H9 (cell line): ENCODE measurements at regions not wholly inside any gene's neighbourhood (a gene's known extent, or its start where the extent isn't known, plus 50 kb on each side); places are given as distances from the start of the nearest gene placed in this dataset.

Experiments
- DNase-seq: peaks from one replicate; pipeline ENCODE4 v3.0.0-alpha.2; 2017
- H2AFZ ChIP-seq: one replicate; pipeline ENCODE4 v1.6.1; 2013; ENCODE audit warnings: mild to moderate bottlenecking, low read length, control low read depth, moderate library complexity
- H2AK5ac ChIP-seq: 2 replicates; pipeline ENCODE4 v1.6.1; 2013; ENCODE audit warnings: low read length, control low read depth, mixed read lengths; ENCODE audit not compliant: insufficient read length
- H2BK120ac ChIP-seq: one replicate; pipeline ENCODE4 v1.6.1; 2013; ENCODE audit warnings: low read depth, mild to moderate bottlenecking, low read length, control low read depth, inconsistent platforms; ENCODE audit not compliant: poor library complexity, severe bottlenecking
- H2BK12ac ChIP-seq: 2 replicates; pipeline ENCODE4 v1.6.1; 2013; ENCODE audit warnings: low read length, control low read depth, mixed read lengths, low read depth; ENCODE audit not compliant: insufficient read length
- H2BK15ac ChIP-seq: 2 replicates; pipeline ENCODE4 v1.6.1; 2013; ENCODE audit warnings: low read depth, low read length, control low read depth
- H2BK20ac ChIP-seq: one replicate; pipeline ENCODE4 v1.6.1; 2013; ENCODE audit warnings: low read depth, mild to moderate bottlenecking, low read length, control low read depth, inconsistent platforms; ENCODE audit not compliant: poor library complexity, severe bottlenecking
- H2BK5ac ChIP-seq: 2 replicates; pipeline ENCODE4 v1.6.1; 2013; ENCODE audit warnings: low read length, control low read depth, mixed read lengths; ENCODE audit not compliant: insufficient read length
- H3K14ac ChIP-seq: 2 replicates; pipeline ENCODE4 v1.6.1; 2013; ENCODE audit warnings: low read length, control low read depth; ENCODE audit not compliant: insufficient read depth
- H3K18ac ChIP-seq: 2 replicates; pipeline ENCODE4 v1.6.1; 2013; ENCODE audit warnings: low read depth, mild to moderate bottlenecking, mixed read lengths, low read length, control low read depth; ENCODE audit not compliant: insufficient read length
- H3K23ac ChIP-seq: 2 replicates; pipeline ENCODE4 v1.6.1; 2013; ENCODE audit warnings: low read length, control low read depth, mixed read lengths, low read depth; ENCODE audit not compliant: insufficient read length
- H3K23me2 ChIP-seq: 2 replicates; pipeline ENCODE4 v1.6.1; 2013; ENCODE audit warnings: low read depth, mild to moderate bottlenecking, mixed read lengths, low read length, control low read depth; ENCODE audit not compliant: insufficient read length, poor library complexity, severe bottlenecking
- H3K27ac ChIP-seq: 2 replicates; pipeline ENCODE4 v1.5.1; 2013; ENCODE audit warnings: low read length, control low read depth, mixed read lengths, low read depth; ENCODE audit not compliant: insufficient read length
- H3K27me3 ChIP-seq: 2 replicates; pipeline ENCODE4 v1.6.1; 2013; ENCODE audit warnings: low read length, control low read depth, inconsistent platforms; ENCODE audit not compliant: insufficient read depth
- H3K4ac ChIP-seq: 2 replicates; pipeline ENCODE4 v1.6.1; 2013; ENCODE audit warnings: low read depth, mild to moderate bottlenecking, control low read depth, inconsistent platforms, low read length, moderate library complexity
- H3K4me1 ChIP-seq: 2 replicates; pipeline ENCODE4 v1.6.1; 2013; ENCODE audit warnings: low read length, control low read depth, inconsistent platforms; ENCODE audit not compliant: insufficient read depth
- H3K4me2 ChIP-seq: 2 replicates; pipeline ENCODE4 v1.6.1; 2013; ENCODE audit warnings: low read length, control low read depth, mixed read lengths; ENCODE audit not compliant: insufficient read length, insufficient read depth
- H3K56ac ChIP-seq: 2 replicates; pipeline ENCODE4 v1.6.1; 2013; ENCODE audit warnings: low read depth, mild to moderate bottlenecking, mixed read lengths, low read length, control low read depth; ENCODE audit not compliant: insufficient read length
- H3K79me1 ChIP-seq: 2 replicates; pipeline ENCODE4 v1.6.1; 2013; ENCODE audit warnings: low read depth, mild to moderate bottlenecking, moderate library complexity, low read length, control low read depth, inconsistent platforms; ENCODE audit not compliant: insufficient read depth, poor library complexity, severe bottlenecking
- H3K79me2 ChIP-seq: 2 replicates; pipeline ENCODE4 v1.6.1; 2013; ENCODE audit warnings: low read length, control low read depth, inconsistent platforms; ENCODE audit not compliant: insufficient read depth
- H3K9ac ChIP-seq: 2 replicates; pipeline ENCODE4 v1.6.1; 2013; ENCODE audit warnings: low read length, control low read depth, mixed read lengths; ENCODE audit not compliant: insufficient read length; ENCODE audit errors: extremely low read depth
- H3K9me3 ChIP-seq: one replicate; pipeline ENCODE4 v1.6.1; 2013; ENCODE audit warnings: low read depth, low read length, inconsistent platforms; ENCODE audit not compliant: control insufficient read depth
- H3T11ph ChIP-seq: one replicate; pipeline ENCODE4 v1.6.1; 2013; ENCODE audit warnings: mild to moderate bottlenecking, low read length, control low read depth, inconsistent platforms
- H4K20me1 ChIP-seq: one replicate; pipeline ENCODE4 v1.6.1; 2013; ENCODE audit not compliant: control insufficient read depth, insufficient read length, insufficient read depth
- H4K5ac ChIP-seq: 2 replicates; pipeline ENCODE4 v1.6.1; 2013; ENCODE audit warnings: low read depth, mild to moderate bottlenecking, mixed read lengths, low read length, control low read depth; ENCODE audit not compliant: insufficient read length
- H4K8ac ChIP-seq: replicated peaks from 2 replicates; pipeline ENCODE4 v1.6.1; 2013; ENCODE audit warnings: low read length, control low read depth, mixed read lengths, low read depth; ENCODE audit not compliant: insufficient read length
- H4K91ac ChIP-seq: 2 replicates; pipeline ENCODE4 v1.6.1; 2013; ENCODE audit warnings: low read depth, mild to moderate bottlenecking, moderate library complexity, mixed read lengths, low read length, control low read depth; ENCODE audit not compliant: insufficient read length
- H3K27ac Mint-ChIP-seq, 3 experiments: 2 replicates in 2 of 3; 3 replicates in 1 of 3; pipeline ENCODE4 v1.8.0; 2020 to 2021; ENCODE audit warnings: mixed read lengths in 3 of 3, mild to moderate bottlenecking in 1 of 3, moderate library complexity in 1 of 3
- H3K27me3 Mint-ChIP-seq: 2 replicates; pipeline ENCODE4 v1.8.0; 2021; ENCODE audit warnings: low read depth, mild to moderate bottlenecking, moderate library complexity, mixed read lengths
- H3K36me3 Mint-ChIP-seq, 3 experiments: 2 replicates in 2 of 3; 3 replicates in 1 of 3; pipeline ENCODE4 v1.8.0; 2020 to 2021; ENCODE audit warnings: low read depth in 3 of 3, mixed read lengths in 3 of 3; ENCODE audit not compliant: insufficient read depth in 1 of 3
- H3K4me1 Mint-ChIP-seq, 2 experiments: 2 replicates each; pipeline ENCODE4 v1.8.0; 2020; ENCODE audit warnings: mixed read lengths in 2 of 2
- H3K4me3 Mint-ChIP-seq, 2 experiments: 2 replicates in 1 of 2; 3 replicates in 1 of 2; pipeline ENCODE4 v1.8.0; 2020 to 2021; ENCODE audit warnings: mild to moderate bottlenecking in 2 of 2, mixed read lengths in 2 of 2, moderate library complexity in 1 of 2
- H3K9me3 Mint-ChIP-seq, 2 experiments: 2 replicates in 1 of 2; 3 replicates in 1 of 2; pipeline ENCODE4 v1.8.0; 2020; ENCODE audit warnings: mild to moderate bottlenecking in 2 of 2, mixed read lengths in 2 of 2, moderate library complexity in 1 of 2
- WGBS: extraction: QIAGEN DNeasy Blood & Tissue Kit; methylation state at CpG from one replicate; pipeline ENCODE4 v1.1.7; 2013; ENCODE audit warnings: missing lambda C conversion rate, low lambda C conversion rate, mixed read lengths; ENCODE audit not compliant: insufficient read length; ENCODE audit errors: extremely low coverage; 5-methylcytosine and 5-hydroxymethylcytosine counted together
- TF ChIP-seq, protein P1 (sequence below): fragments of 200-600 bp; sonication (generic); conservative IDR thresholded peaks from 3 replicates; pipeline ENCODE4 v1.8.0; 2021; ENCODE audit warnings: antibody characterized with exemption, mild to moderate bottlenecking

DNA sequence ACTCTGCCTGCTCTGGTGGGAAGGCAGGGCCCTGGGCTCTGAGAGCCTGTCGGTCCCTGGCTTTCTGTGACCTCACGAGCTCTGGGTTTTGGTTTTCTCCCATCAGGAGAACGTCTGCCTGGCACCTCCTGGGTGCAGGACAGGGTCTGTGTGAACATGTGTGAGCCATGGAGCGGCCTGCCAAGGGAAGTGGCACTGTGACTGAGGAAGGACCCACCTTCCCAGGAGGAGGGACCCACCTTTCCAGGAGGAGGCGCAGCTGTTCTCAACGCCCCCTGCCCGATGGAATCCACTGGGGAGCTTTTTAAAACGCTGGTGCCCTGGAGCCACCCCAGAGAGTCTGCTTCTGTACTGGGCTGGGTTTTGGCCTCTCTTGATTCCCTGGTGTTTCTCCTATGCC, 168.7 kb downstream of the GLI2 start:
- Histone ChIP-seq H3K27me3 (no peaks in the 10 kb centered on the region), H3K9me3 (no peaks in the 10 kb centered on the region), H2AFZ (no peak overlapping the region), H3K79me1 (no peaks in the 10 kb centered on the region), H2AK5ac (no peak overlapping the region), H3K18ac (no peak overlapping the region), H3K14ac (no peak overlapping the region; the same call in 1 of the 2 replicates), H2BK120ac (no peak overlapping the region), H3K23me2 (no peaks in the 10 kb centered on the region), H2BK20ac (no peak overlapping the region), H3K56ac (no peak overlapping the region), H3K4me2 (no peak overlapping the region), H3K27ac (no peak overlapping the region), H3K4ac (no peak overlapping the region), H2BK12ac (no peak overlapping the region), H4K20me1 (peaks cover 2% of the 10 kb centered on the region), H3K79me2 (peaks cover 2% of the 10 kb centered on the region; the same call in 1 of the 2 replicates), H3K4me1 (no peaks in the 10 kb centered on the region; the same call in 1 of the 2 replicates), H3K9ac (no peak overlapping the region), H4K91ac (no peak overlapping the region), H3K23ac (no peak overlapping the region), H2BK15ac (no peak overlapping the region), H3T11ph (no peak overlapping the region), H2BK5ac (no peak overlapping the region), H4K5ac (no peak overlapping the region), H4K8ac (no peak overlapping the region)
- no CpG with 5 or more reads among the region's 8 CpGs for WGBS
- Mint-ChIP-seq H3K9me3 (no peaks in the 10 kb centered on the region), H3K4me3 (no peak overlapping the region), H3K27me3 (no peaks in the 10 kb centered on the region; the same call in 1 of the 2 replicates), H3K27ac (peak overlapping the region in 2 of 3 experiments; percentile 53 to 83; a peak in 2 of 7 replicates), H3K4me1 (peaks cover 39 to 47% of the 10 kb centered on the region in 2 experiments), H3K36me3 (peaks cover 7 to 13% (median 13%) of the 10 kb centered on the region in 3 experiments; a peak in 5 of 7 replicates)
- no peak for DNase-seq
- TF ChIP-seq, protein P1, sequence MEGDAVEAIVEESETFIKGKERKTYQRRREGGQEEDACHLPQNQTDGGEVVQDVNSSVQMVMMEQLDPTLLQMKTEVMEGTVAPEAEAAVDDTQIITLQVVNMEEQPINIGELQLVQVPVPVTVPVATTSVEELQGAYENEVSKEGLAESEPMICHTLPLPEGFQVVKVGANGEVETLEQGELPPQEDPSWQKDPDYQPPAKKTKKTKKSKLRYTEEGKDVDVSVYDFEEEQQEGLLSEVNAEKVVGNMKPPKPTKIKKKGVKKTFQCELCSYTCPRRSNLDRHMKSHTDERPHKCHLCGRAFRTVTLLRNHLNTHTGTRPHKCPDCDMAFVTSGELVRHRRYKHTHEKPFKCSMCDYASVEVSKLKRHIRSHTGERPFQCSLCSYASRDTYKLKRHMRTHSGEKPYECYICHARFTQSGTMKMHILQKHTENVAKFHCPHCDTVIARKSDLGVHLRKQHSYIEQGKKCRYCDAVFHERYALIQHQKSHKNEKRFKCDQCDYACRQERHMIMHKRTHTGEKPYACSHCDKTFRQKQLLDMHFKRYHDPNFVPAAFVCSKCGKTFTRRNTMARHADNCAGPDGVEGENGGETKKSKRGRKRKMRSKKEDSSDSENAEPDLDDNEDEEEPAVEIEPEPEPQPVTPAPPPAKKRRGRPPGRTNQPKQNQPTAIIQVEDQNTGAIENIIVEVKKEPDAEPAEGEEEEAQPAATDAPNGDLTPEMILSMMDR: no peak; the same call in 2 of the 3 replicates
